ENCODE measurements at regions not wholly inside any gene's neighbourhood (a gene's known extent, or its start where the extent isn't known, plus 50 kb on each side); places are given as distances from the start of the nearest gene placed in this dataset.

DNA sequence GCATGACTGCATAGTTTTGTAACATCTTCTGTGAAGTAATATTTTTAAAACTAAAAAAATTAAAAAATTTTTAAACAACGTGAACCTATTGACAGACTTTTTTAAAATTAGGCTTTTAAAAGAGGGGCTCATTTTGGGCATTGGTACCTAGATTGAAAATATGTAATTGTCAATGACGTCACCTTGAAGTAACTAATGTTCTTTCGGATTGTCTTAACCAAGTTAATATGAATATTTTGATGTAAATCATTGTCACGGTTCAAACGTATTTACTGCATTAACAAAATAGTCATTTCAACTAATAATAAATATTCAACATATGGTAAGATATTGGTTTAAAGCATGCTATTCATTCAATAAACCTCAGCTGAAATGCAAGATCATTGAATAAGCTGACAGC lies 719.8 kb downstream of the ANKRD7 start:
- Histone ChIP-seq H3K79me2 (replicated peaks; ENCODE audit: insufficient read depth) (no peaks in the 10 kb centered on the region), H3K27ac (ENCODE audit: low read depth) (no peak overlapping the region), H3F3A (replicated peaks; ENCODE audit: low read depth) (no peaks in the 10 kb centered on the region), H3K9me2 (ENCODE audit: insufficient read depth) (no peaks in the 10 kb centered on the region), H3K4me2 (no peak overlapping the region), H2AFZ (no peak overlapping the region), H4K20me1 (replicated peaks; ENCODE audit: insufficient read depth) (no peaks in the 10 kb centered on the region), H3K27me3 (ENCODE audit: insufficient read depth) (no peaks in the 10 kb centered on the region), H3K36me3 (ENCODE audit: insufficient read depth) (no peaks in the 10 kb centered on the region), H3K4me3 (no peak overlapping the region), H3K4me1 (ENCODE audit: insufficient read depth) (no peaks in the 10 kb centered on the region)
- TF ChIP-seq JUNB (IDR thresholded peaks at IDR 0.05; ENCODE audit: unreplicated experiment), result no peak
- TF ChIP-seq ZNF114 (CRISPR knock-in tag; IDR thresholded peaks at IDR 0.05), result no peak
- TF ChIP-seq, protein P1, sequence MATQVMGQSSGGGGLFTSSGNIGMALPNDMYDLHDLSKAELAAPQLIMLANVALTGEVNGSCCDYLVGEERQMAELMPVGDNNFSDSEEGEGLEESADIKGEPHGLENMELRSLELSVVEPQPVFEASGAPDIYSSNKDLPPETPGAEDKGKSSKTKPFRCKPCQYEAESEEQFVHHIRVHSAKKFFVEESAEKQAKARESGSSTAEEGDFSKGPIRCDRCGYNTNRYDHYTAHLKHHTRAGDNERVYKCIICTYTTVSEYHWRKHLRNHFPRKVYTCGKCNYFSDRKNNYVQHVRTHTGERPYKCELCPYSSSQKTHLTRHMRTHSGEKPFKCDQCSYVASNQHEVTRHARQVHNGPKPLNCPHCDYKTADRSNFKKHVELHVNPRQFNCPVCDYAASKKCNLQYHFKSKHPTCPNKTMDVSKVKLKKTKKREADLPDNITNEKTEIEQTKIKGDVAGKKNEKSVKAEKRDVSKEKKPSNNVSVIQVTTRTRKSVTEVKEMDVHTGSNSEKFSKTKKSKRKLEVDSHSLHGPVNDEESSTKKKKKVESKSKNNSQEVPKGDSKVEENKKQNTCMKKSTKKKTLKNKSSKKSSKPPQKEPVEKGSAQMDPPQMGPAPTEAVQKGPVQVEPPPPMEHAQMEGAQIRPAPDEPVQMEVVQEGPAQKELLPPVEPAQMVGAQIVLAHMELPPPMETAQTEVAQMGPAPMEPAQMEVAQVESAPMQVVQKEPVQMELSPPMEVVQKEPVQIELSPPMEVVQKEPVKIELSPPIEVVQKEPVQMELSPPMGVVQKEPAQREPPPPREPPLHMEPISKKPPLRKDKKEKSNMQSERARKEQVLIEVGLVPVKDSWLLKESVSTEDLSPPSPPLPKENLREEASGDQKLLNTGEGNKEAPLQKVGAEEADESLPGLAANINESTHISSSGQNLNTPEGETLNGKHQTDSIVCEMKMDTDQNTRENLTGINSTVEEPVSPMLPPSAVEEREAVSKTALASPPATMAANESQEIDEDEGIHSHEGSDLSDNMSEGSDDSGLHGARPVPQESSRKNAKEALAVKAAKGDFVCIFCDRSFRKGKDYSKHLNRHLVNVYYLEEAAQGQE (IDR thresholded peaks at IDR 0.05; ENCODE audit: unreplicated experiment), result no peak
- ATAC-seq (no peak), DNase-seq (ENCODE audit: low spot score) (no peak)
- H3K9me3 Mint-ChIP-seq, result peaks cover 3% of the 10 kb centered on the region; the same call in 1 of the 3 replicates
- no peaks in the 10 kb centered on the region; the same call in 2 of the 3 replicates for H3K4me1 Mint-ChIP-seq
- H3K27ac Mint-ChIP-seq, result no peak overlapping the region
- no peaks in the 10 kb centered on the region for H3K27me3 Mint-ChIP-seq (ENCODE audit: insufficient read depth, low read depth, poor library complexity)
- no peaks in the 10 kb centered on the region for H3K36me3 Mint-ChIP-seq (ENCODE audit: low read depth)
- no peak overlapping the region for H3K4me3 Mint-ChIP-seq

GRCh38 chr7:118945911-118946682 lies 721.6 kb downstream of the ANKRD7 start:
- Mint-ChIP-seq H3K4me3 (no peak overlapping the region), H3K9me3 (peaks cover 3% of the 10 kb centered on the region; the same call in 1 of the 3 replicates)
- H2AFZ ChIP-seq, result peak overlapping the region; percentile 76
- no peak for TF ChIP-seq ZNF331 (CRISPR knock-in tag; IDR thresholded peaks at IDR 0.05; ENCODE audit: low read depth)
- TF ChIP-seq POLR2AphosphoS5 (IDR thresholded peaks at IDR 0.05; ENCODE audit: low read depth), result no peak
- no peak for TF ChIP-seq STAT1 (IDR thresholded peaks at IDR 0.05; ENCODE audit: unreplicated experiment)
- no peak for TF ChIP-seq ZNF114 (CRISPR knock-in tag; IDR thresholded peaks at IDR 0.05)
- TF ChIP-seq, protein P2, sequence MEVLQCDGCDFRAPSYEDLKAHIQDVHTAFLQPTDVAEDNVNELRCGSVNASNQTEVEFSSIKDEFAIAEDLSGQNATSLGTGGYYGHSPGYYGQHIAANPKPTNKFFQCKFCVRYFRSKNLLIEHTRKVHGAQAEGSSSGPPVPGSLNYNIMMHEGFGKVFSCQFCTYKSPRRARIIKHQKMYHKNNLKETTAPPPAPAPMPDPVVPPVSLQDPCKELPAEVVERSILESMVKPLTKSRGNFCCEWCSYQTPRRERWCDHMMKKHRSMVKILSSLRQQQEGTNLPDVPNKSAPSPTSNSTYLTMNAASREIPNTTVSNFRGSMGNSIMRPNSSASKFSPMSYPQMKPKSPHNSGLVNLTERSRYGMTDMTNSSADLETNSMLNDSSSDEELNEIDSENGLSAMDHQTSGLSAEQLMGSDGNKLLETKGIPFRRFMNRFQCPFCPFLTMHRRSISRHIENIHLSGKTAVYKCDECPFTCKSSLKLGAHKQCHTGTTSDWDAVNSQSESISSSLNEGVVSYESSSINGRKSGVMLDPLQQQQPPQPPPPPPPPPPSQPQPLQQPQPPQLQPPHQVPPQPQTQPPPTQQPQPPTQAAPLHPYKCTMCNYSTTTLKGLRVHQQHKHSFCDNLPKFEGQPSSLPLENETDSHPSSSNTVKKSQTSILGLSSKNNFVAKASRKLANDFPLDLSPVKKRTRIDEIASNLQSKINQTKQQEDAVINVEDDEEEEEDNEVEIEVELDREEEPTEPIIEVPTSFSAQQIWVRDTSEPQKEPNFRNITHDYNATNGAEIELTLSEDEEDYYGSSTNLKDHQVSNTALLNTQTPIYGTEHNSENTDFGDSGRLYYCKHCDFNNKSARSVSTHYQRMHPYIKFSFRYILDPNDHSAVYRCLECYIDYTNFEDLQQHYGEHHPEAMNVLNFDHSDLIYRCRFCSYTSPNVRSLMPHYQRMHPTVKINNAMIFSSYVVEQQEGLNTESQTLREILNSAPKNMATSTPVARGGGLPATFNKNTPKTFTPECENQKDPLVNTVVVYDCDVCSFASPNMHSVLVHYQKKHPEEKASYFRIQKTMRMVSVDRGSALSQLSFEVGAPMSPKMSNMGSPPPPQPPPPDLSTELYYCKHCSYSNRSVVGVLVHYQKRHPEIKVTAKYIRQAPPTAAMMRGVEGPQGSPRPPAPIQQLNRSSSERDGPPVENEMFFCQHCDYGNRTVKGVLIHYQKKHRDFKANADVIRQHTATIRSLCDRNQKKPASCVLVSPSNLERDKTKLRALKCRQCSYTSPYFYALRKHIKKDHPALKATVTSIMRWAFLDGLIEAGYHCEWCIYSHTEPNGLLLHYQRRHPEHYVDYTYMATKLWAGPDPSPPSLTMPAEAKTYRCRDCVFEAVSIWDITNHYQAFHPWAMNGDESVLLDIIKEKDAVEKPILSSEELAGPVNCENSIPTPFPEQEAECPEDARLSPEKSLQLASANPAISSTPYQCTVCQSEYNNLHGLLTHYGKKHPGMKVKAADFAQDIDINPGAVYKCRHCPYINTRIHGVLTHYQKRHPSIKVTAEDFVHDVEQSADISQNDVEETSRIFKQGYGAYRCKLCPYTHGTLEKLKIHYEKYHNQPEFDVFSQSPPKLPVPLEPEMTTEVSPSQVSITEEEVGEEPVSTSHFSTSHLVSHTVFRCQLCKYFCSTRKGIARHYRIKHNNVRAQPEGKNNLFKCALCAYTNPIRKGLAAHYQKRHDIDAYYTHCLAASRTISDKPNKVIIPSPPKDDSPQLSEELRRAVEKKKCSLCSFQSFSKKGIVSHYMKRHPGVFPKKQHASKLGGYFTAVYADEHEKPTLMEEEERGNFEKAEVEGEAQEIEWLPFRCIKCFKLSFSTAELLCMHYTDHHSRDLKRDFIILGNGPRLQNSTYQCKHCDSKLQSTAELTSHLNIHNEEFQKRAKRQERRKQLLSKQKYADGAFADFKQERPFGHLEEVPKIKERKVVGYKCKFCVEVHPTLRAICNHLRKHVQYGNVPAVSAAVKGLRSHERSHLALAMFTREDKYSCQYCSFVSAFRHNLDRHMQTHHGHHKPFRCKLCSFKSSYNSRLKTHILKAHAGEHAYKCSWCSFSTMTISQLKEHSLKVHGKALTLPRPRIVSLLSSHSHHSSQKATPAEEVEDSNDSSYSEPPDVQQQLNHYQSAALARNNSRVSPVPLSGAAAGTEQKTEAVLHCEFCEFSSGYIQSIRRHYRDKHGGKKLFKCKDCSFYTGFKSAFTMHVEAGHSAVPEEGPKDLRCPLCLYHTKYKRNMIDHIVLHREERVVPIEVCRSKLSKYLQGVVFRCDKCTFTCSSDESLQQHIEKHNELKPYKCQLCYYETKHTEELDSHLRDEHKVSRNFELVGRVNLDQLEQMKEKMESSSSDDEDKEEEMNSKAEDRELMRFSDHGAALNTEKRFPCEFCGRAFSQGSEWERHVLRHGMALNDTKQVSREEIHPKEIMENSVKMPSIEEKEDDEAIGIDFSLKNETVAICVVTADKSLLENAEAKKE (CRISPR knock-in tag; IDR thresholded peaks at IDR 0.05), result no peak
- no peak for TF ChIP-seq EZH2 (IDR thresholded peaks at IDR 0.05; ENCODE audit: low read depth, unreplicated experiment)
- TF ChIP-seq, protein P3, sequence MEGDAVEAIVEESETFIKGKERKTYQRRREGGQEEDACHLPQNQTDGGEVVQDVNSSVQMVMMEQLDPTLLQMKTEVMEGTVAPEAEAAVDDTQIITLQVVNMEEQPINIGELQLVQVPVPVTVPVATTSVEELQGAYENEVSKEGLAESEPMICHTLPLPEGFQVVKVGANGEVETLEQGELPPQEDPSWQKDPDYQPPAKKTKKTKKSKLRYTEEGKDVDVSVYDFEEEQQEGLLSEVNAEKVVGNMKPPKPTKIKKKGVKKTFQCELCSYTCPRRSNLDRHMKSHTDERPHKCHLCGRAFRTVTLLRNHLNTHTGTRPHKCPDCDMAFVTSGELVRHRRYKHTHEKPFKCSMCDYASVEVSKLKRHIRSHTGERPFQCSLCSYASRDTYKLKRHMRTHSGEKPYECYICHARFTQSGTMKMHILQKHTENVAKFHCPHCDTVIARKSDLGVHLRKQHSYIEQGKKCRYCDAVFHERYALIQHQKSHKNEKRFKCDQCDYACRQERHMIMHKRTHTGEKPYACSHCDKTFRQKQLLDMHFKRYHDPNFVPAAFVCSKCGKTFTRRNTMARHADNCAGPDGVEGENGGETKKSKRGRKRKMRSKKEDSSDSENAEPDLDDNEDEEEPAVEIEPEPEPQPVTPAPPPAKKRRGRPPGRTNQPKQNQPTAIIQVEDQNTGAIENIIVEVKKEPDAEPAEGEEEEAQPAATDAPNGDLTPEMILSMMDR (conservative IDR thresholded peaks at IDR 0.05; ENCODE audit: low read depth in 2 of 2), result no peak

More at GRCh38 chr7:118945911-118946682, 721.6 kb downstream of the ANKRD7 start:
- Histone ChIP-seq H3K36me3 (ENCODE audit: insufficient read depth) (no peaks in the 10 kb centered on the region), H3K9me2 (ENCODE audit: insufficient read depth) (no peaks in the 10 kb centered on the region), H3F3A (replicated peaks; ENCODE audit: low read depth) (no peaks in the 10 kb centered on the region), H3K27ac (ENCODE audit: low read depth) (no peak overlapping the region), H3K4me3 (no peak overlapping the region), H3K4me1 (ENCODE audit: insufficient read depth) (no peaks in the 10 kb centered on the region), H4K20me1 (replicated peaks; ENCODE audit: insufficient read depth) (no peaks in the 10 kb centered on the region), H3K27me3 (ENCODE audit: insufficient read depth) (no peaks in the 10 kb centered on the region), H3K4me2 (no peak overlapping the region), H3K79me2 (replicated peaks; ENCODE audit: insufficient read depth) (no peaks in the 10 kb centered on the region)
- Mint-ChIP-seq H3K36me3 (ENCODE audit: low read depth) (peaks cover 2% of the 10 kb centered on the region; the same call in 1 of the 3 replicates), H3K27me3 (ENCODE audit: insufficient read depth, low read depth, poor library complexity) (no peaks in the 10 kb centered on the region), H3K4me1 (no peaks in the 10 kb centered on the region; the same call in 2 of the 3 replicates), H3K27ac (no peak overlapping the region)
- peak; percentile 2 for DNase-seq (ENCODE audit: low spot score)
- no peak; the same call in 2 of the 3 replicates for ATAC-seq

Data from GM23338 (cell line).